ENCODE measurements at regions not wholly inside any gene's neighbourhood (a gene's known extent, or its start where the extent isn't known, plus 50 kb on each side); places are given as distances from the start of the nearest gene placed in this dataset.

- H3K4me1 ChIP-seq (ENCODE audit: low read length), result no peaks in the 10 kb centered on the region
- no peak overlapping the region for H3K4me3 ChIP-seq (ENCODE audit: low read length)
- H3K79me2 ChIP-seq (ENCODE audit: low read length), result no peaks in the 10 kb centered on the region
- H3K27me3 ChIP-seq (ENCODE audit: low read depth, low read length), result no peaks in the 10 kb centered on the region
- H3K9me3 ChIP-seq (ENCODE audit: insufficient read depth, low read length), result no peaks in the 10 kb centered on the region
- TF ChIP-seq EZH2phosphoT487 (IDR thresholded peaks at IDR 0.05; ENCODE audit: low read depth) (no peak), CTCF (IDR thresholded peaks at IDR 0.05; ENCODE audit: low read depth, low read length) (no peak)
- H3K36me3 ChIP-seq (replicated peaks; ENCODE audit: low read depth, low read length), result no peaks in the 10 kb centered on the region
- H3K4me2 ChIP-seq (ENCODE audit: low read length), result no peak overlapping the region
- H4K20me1 ChIP-seq (ENCODE audit: insufficient read depth, low read length), result no peaks in the 10 kb centered on the region
- no peak overlapping the region for H2AFZ ChIP-seq (ENCODE audit: low read depth, low read length)
- no peak overlapping the region for H3K27ac ChIP-seq (ENCODE audit: low read length)
- no peak overlapping the region for H3K9ac ChIP-seq (ENCODE audit: low read length)
Measured at GRCh38 chr3:88209356-88209755, 59.6 kb downstream of the C3orf38 start.

- H3K4me1 ChIP-seq (ENCODE audit: low read length), result no peaks in the 10 kb centered on the region
- no peak overlapping the region for H3K4me3 ChIP-seq (ENCODE audit: low read length)
- H4K20me1 ChIP-seq (ENCODE audit: insufficient read depth, low read length), result no peaks in the 10 kb centered on the region
- H3K27ac ChIP-seq (ENCODE audit: low read length), result no peak overlapping the region
- no peaks in the 10 kb centered on the region for H3K27me3 ChIP-seq (ENCODE audit: low read depth, low read length)
- H2AFZ ChIP-seq (ENCODE audit: low read depth, low read length), result no peak overlapping the region
- no peaks in the 10 kb centered on the region for H3K79me2 ChIP-seq (ENCODE audit: low read length)
- TF ChIP-seq EZH2phosphoT487 (IDR thresholded peaks at IDR 0.05; ENCODE audit: low read depth) (no peak), CTCF (IDR thresholded peaks at IDR 0.05; ENCODE audit: low read depth, low read length) (no peak)
- H3K36me3 ChIP-seq (replicated peaks; ENCODE audit: low read depth, low read length), result no peaks in the 10 kb centered on the region
- H3K9ac ChIP-seq (ENCODE audit: low read length), result no peak overlapping the region
- no peaks in the 10 kb centered on the region for H3K9me3 ChIP-seq (ENCODE audit: insufficient read depth, low read length)
- no peak overlapping the region for H3K4me2 ChIP-seq (ENCODE audit: low read length)
Measured at GRCh38 chr3:88211096-88211890, 61.5 kb downstream of the C3orf38 start.

GRCh38 chr3:88219138-88219792 lies 69.5 kb downstream of the C3orf38 start:
- Histone ChIP-seq H3K4me1 (ENCODE audit: low read length) (peaks cover 6% of the 10 kb centered on the region), H3K9me3 (ENCODE audit: insufficient read depth, low read length) (no peaks in the 10 kb centered on the region), H4K20me1 (ENCODE audit: insufficient read depth, low read length) (no peaks in the 10 kb centered on the region), H3K79me2 (ENCODE audit: low read length) (no peaks in the 10 kb centered on the region), H3K27ac (ENCODE audit: low read length) (no peak overlapping the region), H3K4me2 (ENCODE audit: low read length) (peak overlapping the region; percentile 65), H3K4me3 (ENCODE audit: low read length) (peak overlapping the region; percentile 41), H3K36me3 (replicated peaks; ENCODE audit: low read depth, low read length) (no peaks in the 10 kb centered on the region), H2AFZ (ENCODE audit: low read depth, low read length) (no peak overlapping the region), H3K27me3 (ENCODE audit: low read depth, low read length) (no peaks in the 10 kb centered on the region), H3K9ac (ENCODE audit: low read length) (no peak overlapping the region)
- peak; percentile 94 for TF ChIP-seq CTCF (IDR thresholded peaks at IDR 0.05; ENCODE audit: low read depth, low read length)
- TF ChIP-seq EZH2phosphoT487 (IDR thresholded peaks at IDR 0.05; ENCODE audit: low read depth), result no peak

DNA sequence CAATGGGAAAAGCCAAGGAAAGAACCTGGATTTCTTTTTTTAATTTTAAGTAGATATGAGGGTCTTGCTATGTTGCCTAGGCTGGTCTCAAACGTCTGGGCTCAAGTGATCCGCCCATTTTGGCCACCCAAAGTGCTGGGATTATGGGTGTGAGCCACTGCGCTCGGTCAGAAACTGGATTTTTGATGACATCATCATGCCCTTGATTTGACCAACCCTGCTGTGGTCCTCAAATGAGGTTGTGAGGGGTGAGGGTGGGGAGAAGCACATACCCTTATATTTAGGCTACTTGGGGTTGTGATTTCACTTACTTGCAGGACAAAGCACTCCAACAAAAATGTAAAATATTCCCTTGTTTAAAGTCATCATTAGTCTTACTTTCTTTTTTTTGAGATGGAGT lies 70.4 kb downstream of the C3orf38 start:
- Histone ChIP-seq H3K27me3 (ENCODE audit: low read depth, low read length) (no peaks in the 10 kb centered on the region), H3K79me2 (ENCODE audit: low read length) (no peaks in the 10 kb centered on the region), H3K4me3 (ENCODE audit: low read length) (no peak overlapping the region), H3K9ac (ENCODE audit: low read length) (no peak overlapping the region), H3K36me3 (replicated peaks; ENCODE audit: low read depth, low read length) (no peaks in the 10 kb centered on the region), H3K4me2 (ENCODE audit: low read length) (no peak overlapping the region), H3K27ac (ENCODE audit: low read length) (no peak overlapping the region), H2AFZ (ENCODE audit: low read depth, low read length) (no peak overlapping the region), H4K20me1 (ENCODE audit: insufficient read depth, low read length) (no peaks in the 10 kb centered on the region), H3K9me3 (ENCODE audit: insufficient read depth, low read length) (no peaks in the 10 kb centered on the region), H3K4me1 (ENCODE audit: low read length) (peaks cover 6% of the 10 kb centered on the region)
- TF ChIP-seq EZH2phosphoT487 (IDR thresholded peaks at IDR 0.05; ENCODE audit: low read depth), result no peak
- no peak for TF ChIP-seq CTCF (IDR thresholded peaks at IDR 0.05; ENCODE audit: low read depth, low read length)

Measured in OCI-LY3 (cell line).